HG03025 (cell line): ENCODE measurements at regions not wholly inside any gene's neighbourhood (a gene's known extent, or its start where the extent isn't known, plus 50 kb on each side); places are given as distances from the start of the nearest gene placed in this dataset.

Source experiments
- ATAC-seq: cut with Tn5 transposase; IDR thresholded peaks from one replicate; pipeline ENCODE4 v1.9.1; 2021; ENCODE audit warnings: mild to moderate bottlenecking, moderate library complexity; ENCODE audit not compliant: unreplicated experiment, low FRiP score

DNA sequence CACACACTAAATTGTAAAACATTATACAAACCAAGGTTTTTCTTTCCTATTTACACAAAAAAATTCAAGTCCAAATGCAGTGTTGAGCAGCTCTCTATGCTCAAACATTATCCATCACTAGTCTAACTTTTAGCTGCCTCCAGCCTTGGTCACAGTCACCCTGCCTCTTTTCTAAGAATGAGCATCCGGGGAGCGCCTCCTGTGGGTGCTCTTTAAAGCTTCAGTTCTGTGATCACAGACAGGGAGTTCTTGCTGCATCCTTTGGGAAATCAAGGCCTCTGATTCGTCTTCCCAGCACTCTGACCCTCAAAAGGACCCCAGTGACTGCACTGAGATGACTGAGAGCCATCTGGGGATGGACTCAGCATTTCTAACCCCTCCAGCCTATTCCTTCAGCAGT is 289.6 kb downstream of the SEC61B start:
- no peak for ATAC-seq

DNA sequence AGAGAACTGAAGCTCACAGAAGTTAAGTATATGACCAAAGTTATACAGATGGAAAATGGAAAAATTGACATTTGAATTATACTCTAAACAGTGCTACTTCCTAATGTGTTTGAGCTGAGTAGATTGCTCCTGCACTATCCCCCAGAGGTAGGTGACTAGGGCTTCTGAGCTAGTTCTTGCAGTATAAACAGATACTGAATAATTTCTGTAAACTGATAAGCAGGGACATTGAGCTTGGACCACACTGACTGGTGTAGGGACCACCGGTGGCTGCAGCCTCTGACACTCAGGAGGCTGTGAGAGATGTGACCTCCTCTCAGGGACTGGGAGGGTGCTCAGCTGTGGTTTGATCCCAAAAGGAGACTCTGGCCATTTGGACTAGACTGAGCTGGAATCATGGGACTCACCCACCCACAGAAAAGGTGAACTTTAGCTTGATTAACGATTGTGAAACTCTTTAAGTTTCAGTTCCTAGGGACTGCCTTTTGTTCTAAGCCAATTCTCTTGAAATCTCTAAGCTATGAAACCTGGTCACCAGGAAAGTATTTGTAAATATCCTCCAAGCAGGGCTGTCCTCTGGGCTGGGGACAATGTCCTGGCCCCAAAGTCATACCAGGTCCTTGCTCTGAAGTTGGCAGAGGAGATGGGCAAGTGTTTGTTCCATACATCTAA is 291.5 kb downstream of the SEC61B start:
- ATAC-seq: peak; percentile 68

DNA sequence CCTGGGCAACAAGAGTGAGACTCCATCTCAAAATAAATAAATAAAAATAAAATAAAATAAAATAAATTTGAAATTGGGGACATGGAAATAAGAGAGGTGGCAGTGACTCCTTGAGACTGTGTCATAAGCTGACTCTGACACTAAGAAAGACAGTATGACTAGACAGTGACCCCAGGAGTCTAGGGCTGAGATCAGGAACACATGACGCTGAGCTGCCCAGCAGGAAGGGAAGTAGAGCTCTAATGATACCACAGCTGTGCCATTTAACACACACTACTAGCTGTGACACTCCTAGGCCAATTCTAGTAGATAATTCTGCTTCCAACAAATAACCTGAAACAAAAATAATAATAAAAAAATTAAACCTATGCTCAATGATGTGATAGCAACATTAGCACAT is 293.0 kb downstream of the SEC61B start:
- ATAC-seq: no peak

DNA sequence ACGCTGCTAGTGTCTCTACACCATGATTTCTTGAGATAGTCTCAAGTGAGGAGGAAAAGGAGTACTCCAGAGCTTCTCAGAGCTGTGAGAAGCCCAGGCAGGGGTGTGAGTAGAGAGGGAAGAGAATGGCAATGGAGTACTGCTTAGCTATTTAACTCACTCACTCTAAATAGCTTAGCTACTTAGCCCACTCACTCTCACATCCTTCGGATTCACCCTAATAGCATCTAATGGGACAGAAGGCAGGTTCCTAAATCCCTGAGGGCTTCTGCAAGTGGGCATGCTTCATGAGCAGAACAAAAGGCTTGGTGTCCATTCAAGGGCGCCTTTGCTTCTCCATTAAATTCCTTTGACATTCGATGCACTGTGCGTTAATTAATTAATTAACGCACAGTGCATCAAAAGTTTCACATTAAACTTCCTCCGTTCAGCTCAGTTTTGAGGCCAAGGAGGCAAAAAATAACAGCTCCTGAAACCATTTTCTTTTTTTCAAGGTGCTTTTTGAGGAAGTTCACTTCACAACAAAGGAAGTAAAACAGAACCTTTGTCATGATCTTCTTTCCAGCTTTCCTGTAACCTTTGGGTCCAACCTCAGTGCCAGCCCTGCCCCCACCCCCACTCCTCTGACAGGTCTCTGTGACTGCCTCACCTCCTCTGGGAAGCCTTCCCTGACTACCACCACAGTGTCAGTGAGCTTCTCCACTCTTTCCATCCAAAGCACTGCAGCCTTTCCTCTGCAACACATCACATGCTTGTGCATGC is 294.0 kb downstream of the SEC61B start:
- no peak for ATAC-seq

DNA sequence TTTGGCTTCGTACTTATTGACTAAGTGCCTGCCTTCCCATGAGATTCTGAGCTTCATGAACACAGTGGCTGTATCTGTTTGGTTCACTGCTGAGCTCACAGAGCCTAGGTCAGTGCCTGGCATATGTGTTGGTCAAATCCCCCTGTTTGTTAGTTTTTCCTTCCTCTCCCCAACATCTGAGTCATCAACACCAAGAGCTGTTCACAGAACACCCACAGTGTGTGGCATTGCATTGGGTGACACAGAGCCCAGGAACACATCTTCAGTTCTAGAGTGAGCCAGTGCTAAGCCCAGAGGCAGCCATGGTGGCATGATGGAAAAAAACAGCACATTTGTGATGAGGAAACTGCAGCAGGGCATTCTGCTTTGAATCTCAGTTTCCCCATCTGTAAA is 294.6 kb downstream of the SEC61B start:
- ATAC-seq: no peak

DNA sequence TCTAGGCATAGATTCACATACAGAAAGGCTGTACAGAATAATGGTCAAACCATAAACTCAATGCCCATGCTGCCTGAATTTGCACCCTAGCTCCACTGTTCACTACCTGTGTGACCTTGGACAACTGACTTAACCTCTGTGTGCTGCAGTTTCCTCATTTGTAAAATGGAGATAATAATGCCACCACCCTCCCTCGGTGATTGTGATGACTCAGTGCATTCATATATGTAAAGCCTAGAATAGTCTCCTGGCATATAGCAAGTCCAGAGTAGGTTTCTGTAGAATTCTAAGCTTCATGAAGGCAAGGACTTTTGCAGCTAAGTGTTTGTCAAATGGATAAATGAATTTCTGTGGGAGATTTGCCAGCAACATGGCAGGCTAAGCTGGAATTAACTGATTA is 297.8 kb upstream of the NR4A3 start:
- ATAC-seq: no peak

DNA sequence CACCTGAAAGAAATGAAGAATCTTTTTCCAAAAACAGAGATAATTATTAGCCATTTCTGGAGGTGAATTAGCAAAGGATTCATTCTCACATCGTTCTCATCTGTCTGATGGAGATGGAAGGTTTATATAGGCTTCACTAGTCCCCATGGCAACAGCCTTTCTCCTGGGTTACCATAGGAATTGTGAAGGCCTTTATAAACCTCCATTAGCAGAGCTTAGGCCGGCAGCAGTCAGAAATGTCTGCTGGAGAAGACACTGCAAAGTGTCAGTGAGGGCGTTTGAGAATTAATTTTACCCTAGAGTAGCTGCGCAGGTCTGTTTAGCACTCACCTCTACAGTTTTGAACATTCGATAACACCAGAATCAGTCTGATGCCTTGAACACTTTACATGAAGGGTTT is 290.4 kb upstream of the NR4A3 start:
- no peak for ATAC-seq

DNA sequence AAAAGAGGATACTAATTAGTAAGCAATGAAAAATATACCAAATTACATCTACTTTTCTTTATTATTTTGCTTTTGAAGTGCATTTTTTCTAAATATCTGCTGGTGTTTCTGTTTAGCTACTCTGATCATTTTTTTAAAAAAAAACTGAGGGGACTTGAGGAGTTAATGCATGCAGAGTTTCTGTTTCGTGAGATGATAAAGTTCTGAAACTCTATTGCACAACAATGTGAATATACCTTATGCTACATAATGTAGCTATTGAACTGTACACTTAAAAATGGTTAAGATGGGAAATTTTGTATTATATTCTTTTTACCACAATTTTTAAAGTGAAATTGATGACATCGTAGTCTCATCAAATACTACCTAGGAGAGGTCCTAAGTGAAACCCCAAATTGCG is 288.3 kb upstream of the NR4A3 start:
- ATAC-seq: no peak

DNA sequence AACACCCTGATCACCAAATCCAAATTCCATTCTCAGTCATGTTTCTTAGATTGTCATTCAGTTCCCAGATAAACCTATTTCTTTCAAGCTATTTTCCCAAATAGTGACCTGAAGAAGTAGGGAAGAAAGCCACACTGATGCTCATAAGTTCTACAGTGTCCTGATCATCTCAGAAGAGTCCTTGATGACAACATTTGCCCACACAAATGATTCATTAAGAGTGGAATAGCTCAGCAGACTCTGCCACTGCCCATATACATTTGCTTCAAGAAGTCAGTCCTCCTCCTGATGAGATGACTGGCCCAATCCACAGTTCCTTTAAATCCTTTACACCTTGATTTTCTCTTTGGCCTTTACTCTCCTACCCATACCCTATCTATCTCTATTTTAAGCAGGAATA is 283.7 kb upstream of the NR4A3 start:
- no peak for ATAC-seq

DNA sequence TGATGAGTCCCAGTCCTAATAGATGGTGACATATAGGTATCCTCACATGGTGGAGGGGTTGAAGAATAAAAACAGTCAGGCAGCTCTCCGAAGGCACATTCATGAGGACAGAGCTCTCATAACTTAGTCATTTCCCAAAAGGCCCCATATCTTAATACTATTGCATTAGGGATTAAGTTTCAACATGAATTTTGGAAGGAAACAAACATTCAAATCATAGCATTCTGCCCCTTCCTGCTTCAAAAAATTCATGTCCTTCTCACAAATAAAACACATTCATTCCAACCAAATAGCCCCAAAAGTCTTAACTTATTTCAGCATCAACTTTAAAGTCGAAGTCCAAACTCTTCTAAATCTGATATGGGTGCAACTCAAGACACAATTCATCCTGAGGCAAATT is 277.2 kb upstream of the NR4A3 start:
- no peak for ATAC-seq

DNA sequence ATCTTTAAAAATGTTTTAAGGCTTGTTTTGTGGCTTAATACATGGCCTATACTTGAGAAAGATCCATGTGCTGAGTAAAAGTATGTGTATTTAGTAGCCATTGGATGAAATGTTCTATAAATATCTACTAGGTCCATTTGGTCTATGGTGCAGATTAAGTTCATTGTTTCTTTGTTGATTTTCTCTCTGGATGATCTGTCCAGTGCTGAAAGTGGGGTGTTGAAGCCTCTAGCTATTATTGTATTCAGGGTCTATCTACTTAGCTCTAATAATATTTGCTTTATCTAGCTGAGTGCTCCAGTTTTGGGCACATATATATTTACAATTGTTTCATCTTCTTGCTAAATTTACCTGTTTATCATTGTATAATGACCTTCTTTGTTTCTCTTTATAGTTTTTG is 272.2 kb upstream of the NR4A3 start:
- no peak for ATAC-seq

DNA sequence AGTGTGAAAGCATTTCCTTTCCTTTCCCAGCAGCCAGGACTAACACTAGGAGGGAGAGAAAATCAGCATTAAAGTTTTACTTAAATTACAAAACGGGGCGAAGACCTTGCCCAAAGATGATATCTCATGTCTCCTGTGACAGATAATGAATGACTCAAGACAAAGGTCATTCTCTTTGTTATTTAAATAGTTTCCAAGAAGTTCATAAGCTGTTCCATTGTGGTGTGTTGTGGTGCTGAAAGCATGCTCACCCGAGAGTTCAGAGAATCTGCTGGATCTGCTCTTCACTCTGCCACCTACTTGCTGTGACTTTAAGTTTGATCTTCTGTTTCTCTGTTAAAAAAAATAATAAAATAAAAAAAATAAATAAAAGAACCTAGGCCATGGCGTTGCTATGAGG is 265.9 kb upstream of the NR4A3 start:
- ATAC-seq: no peak

DNA sequence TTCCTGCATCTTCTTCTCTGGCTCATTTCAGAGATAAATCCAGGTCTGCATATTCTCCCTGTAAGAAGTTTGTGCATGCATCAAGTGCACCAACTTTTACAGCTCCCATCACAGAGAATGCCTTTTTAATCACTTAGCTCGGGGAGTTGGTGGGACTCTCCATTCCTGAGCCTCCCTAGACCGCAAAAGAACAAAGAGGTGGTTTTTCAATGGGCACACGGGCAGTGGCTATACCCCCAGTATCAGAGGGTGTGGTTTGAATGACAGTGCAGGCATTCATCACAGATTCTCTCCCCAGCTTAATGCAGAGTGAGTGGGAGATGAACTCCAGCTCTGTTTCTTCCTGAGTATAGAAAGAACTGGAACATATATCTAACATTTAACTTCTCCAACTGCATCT is 264.7 kb upstream of the NR4A3 start:
- no peak for ATAC-seq

DNA sequence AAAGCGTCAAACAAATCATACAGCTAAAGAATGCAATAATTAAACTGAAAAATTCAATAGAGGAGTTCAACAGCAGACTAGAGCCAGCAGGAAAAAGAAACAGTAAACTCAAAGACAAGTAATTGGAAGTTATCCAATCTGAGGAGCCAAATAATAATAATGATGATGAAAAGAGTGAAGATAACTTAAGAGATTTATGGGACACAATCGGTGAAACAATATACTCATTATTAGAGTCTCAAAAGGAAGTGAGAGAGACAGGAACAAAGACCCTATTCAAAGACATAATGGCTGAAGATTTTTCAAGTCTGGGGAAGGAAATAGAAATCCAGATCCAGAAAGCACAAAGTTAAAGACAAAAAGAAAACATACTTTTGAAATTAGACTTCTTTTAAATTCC is 263.9 kb upstream of the NR4A3 start:
- no peak for ATAC-seq

DNA sequence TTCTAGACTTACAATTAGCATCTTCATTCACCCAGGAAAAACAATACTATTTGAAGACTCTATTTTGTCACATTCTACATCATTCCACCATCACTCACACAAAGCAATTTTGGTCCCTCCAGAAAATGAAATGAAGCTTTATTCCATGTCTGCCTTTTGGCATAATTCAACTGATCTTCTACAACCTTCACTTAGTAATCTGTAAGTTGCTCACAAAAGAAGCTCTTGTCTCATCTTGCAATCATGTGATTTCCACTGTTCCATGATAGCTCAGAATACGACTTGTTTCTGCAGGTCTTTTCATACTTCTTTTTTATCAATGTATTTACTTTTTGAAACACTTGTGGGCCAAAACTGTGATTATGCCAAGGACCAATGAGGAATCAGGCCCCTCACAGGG is 261.9 kb upstream of the NR4A3 start:
- ATAC-seq: no peak

DNA sequence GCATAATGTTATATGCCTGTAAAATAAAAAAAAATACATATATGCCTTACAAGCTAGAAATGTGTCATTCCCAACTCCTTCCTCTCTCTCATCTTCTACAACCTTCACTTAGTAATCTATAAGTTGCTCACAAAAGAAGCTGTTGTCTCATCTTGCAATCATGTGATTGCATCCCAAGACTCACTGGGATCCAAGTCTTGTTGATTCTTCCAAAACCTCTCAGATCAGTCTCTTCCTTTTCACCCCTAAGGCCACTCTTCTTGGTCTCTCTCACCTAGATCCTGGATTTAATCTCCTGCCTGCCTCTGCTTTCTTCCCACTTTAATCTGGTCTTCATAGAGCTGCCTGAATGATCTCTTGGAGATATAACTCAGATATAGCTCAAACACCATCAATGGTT is 261.1 kb upstream of the NR4A3 start:
- no peak for ATAC-seq

DNA sequence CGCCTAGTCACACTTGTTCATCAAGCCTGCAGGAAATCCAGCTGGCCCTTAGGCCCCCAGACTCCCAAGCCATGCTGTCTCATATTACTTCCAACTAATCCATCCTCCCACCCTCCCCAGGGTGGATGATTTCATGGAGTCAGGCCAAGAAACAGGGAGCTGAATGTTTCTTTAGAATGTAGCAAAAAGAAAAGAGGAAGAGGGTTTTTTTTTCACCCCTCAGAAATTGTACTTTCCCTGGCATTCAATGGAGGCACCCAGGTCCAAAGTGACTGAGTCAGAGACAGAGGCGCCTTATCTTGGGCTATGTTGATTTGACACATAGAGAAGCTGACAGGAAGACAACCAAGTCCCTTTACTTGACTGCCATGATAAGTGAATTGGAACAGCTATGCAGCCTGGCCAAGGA is 260.2 kb upstream of the NR4A3 start:
- ATAC-seq: no peak

DNA sequence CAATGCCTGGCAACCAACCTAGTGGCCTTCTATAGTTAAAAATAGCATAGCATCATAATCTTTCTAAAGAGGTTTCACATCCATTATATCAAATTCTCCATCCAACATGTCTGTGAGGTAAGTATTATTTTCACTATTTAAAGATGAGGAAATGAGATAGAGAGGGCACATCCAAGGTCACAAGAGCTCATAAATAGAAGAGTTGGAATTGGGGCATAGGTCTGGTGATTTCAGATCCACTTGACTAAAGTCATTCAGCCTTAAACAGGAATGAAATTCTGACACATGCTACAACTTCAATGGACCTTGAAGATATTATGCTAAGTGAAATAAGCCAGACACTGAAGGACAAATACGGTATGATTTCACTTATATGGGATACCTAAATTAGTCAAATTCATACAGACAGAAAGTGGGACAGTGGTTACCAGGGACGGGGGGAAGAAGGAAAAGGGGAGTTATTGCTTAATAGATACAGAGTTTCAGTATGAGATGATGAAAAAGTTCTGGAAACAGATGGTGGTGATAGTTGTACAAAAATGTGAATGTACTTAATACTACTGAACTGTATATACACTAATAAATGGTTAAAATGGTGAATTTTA is 259.6 kb upstream of the NR4A3 start:
- no peak for ATAC-seq

DNA sequence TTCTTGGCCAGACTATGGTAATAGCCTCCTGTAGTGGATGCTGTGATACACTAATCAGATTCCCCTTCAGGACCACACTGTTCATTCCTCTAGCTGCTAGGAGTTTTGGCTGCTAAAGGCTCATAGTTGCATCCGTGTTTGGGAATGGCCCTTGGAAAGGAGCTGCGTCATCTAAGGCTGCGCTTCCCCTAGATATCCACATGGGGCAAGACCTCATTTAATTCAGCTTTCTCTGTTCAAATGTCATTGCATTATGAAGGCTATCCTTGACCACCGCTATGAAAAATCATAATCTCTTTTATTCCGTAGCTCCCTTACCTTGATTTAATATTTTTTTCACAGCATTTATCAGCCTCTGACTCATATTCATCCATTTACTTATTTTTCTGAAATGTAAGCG is 258.3 kb upstream of the NR4A3 start:
- no peak for ATAC-seq

DNA sequence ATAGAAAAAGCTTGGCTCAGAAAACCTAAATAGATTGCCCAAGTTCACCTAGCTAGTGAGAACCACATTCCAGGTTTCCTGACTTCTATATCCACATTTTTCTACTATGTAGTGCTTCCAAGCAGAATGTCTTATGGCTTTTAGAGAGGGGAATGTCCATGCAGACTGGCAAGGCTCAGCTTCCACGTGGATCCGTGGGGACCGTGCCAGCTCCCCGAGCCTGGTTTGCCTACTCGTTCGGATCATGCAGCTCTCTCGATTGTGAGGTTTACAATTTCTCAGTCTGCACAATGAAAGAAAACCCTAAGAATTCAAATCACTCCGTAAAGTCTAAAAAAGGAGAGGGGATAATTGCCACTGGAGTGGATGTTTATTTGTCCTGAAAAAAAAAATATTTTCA is 256.5 kb upstream of the NR4A3 start:
- ATAC-seq: no peak

DNA sequence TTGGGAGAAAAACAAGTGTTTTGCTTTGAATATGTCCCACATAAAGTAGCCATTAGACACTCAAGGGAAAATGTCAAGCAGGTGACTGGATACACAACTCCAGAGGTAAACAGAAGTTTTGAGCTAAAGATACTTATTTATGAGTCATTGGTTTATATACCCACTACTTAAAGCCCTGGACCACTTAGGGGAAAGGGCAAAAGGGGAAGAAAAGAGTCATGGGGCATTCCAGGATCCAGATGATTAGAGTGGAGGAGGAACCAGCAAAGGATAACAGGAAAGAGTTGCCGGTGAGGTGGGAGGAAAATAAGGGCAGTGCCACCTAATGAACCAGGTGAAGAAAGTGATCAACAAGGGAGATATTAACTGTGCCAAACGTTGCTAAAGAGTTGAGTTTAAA is 254.2 kb upstream of the NR4A3 start:
- ATAC-seq: no peak

DNA sequence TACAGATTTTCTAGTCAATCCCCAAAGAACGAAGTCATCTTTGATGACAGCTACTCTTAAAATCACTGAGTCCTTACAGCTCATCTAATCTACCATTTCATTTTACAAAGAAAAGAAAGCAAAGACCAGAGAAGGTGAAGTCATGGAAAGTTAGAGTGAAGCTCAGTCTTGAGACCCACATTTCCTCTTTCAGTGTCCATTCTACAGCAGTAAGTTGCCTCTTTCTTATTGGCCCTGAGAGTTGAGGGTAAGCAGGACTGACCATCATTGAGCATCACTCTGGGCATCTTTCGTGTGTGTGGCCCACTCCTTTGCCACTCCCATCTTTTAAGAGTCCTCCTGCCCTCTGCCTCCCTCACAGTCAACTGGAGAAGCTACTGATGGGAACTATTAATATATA is 251.8 kb upstream of the NR4A3 start:
- no peak for ATAC-seq
